ENCODE measurements at regions not wholly inside any gene's neighbourhood (a gene's known extent, or its start where the extent isn't known, plus 50 kb on each side); places are given as distances from the start of the nearest gene placed in this dataset.

- Histone ChIP-seq H2BK20ac (ENCODE audit: low read depth, low read length) (no peak overlapping the region), H3K79me1 (ENCODE audit: low read depth in 1 of 2, low read length in 2 of 2) (no peaks in the 10 kb centered on the region), H2BK5ac (ENCODE audit: low read depth, low read length, poor library complexity, severe bottlenecking) (no peak overlapping the region), H3K23ac (ENCODE audit: low read depth, low read length) (no peak overlapping the region), H2AFZ (replicated peaks; ENCODE audit: low read length, poor library complexity) (no peak overlapping the region), H2AK9ac (replicated peaks; ENCODE audit: low read depth, low read length, poor library complexity) (no peak overlapping the region), H3K4ac (ENCODE audit: low read depth, low read length) (no peak overlapping the region), H3K4me2 (ENCODE audit: low read depth, low read length) (no peak overlapping the region), H3K9me1 (ENCODE audit: insufficient read depth, low read length) (no peaks in the 10 kb centered on the region), H3K4me1 (ENCODE audit: control insufficient read depth, insufficient read depth, low read length) (no peaks in the 10 kb centered on the region), H3K9ac (ENCODE audit: low read depth, low read length) (no peak overlapping the region), H3K9me3 (ENCODE audit: control insufficient read depth, insufficient read depth, low read length) (no peaks in the 10 kb centered on the region), H3K14ac (replicated peaks; ENCODE audit: low read depth, low read length) (no peak overlapping the region), H4K91ac (ENCODE audit: insufficient read depth, low read depth, low read length) (no peak overlapping the region), H3K27ac (ENCODE audit: insufficient read depth, low read length) (no peak overlapping the region), H4K8ac (ENCODE audit: low read depth in 2 of 2, low read length in 2 of 2) (no peak overlapping the region), H3K36me3 (ENCODE audit: control insufficient read depth, insufficient read depth, low read length) (no peaks in the 10 kb centered on the region), H2BK120ac (ENCODE audit: low read depth, low read length) (no peak overlapping the region), H2BK15ac (ENCODE audit: low read depth, low read length) (no peak overlapping the region), H4K20me1 (ENCODE audit: insufficient read depth, low read length) (no peaks in the 10 kb centered on the region), H2AK5ac (ENCODE audit: low read depth, low read length) (no peak overlapping the region), H3K27me3 (ENCODE audit: control insufficient read depth, insufficient read depth, low read length) (peaks cover 64% of the 10 kb centered on the region), H4K5ac (ENCODE audit: low read depth, low read length) (no peak overlapping the region), H3K56ac (ENCODE audit: extremely low read depth, insufficient read depth, low read length) (no peak overlapping the region), H3K18ac (ENCODE audit: low read depth, low read length) (no peak overlapping the region), H3K4me3 (ENCODE audit: insufficient read depth, low read depth, low read length) (no peak overlapping the region)
- in situ Hi-C loops (cut with MboI; ENCODE audit: low sequenced_read_pairs), result no loop called here
- DNase-seq (no peak), ATAC-seq (ENCODE audit: low read depth) (no peak)
- ChIA-PET CTCF (interaction anchor here (0.6 kb wide), 1 partner anchor 88 kb away, joined by 6 read pairs; no protein-coding TSS in a partner anchor), POLR2A (ENCODE audit: unreplicated experiment) (no interaction called here)
- BruUV-seq (replicated peaks), result no TSS peak
- no peak for TF ChIP-seq FOS (IDR thresholded peaks at IDR 0.05; ENCODE audit: low read depth, low read length)
- no peak for TF ChIP-seq USF2 (IDR thresholded peaks at IDR 0.05; ENCODE audit: low read depth, low read length)
- no peak for TF ChIP-seq POLR2A (IDR thresholded peaks at IDR 0.05; ENCODE audit: low read depth, low read length)
- TF ChIP-seq MAZ (IDR thresholded peaks at IDR 0.05; ENCODE audit: borderline replicate concordance, low read depth, low read length), result no peak
- no peak for TF ChIP-seq RCOR1 (IDR thresholded peaks at IDR 0.05; ENCODE audit: insufficient replicate concordance, low read length)
- TF ChIP-seq, protein P1, sequence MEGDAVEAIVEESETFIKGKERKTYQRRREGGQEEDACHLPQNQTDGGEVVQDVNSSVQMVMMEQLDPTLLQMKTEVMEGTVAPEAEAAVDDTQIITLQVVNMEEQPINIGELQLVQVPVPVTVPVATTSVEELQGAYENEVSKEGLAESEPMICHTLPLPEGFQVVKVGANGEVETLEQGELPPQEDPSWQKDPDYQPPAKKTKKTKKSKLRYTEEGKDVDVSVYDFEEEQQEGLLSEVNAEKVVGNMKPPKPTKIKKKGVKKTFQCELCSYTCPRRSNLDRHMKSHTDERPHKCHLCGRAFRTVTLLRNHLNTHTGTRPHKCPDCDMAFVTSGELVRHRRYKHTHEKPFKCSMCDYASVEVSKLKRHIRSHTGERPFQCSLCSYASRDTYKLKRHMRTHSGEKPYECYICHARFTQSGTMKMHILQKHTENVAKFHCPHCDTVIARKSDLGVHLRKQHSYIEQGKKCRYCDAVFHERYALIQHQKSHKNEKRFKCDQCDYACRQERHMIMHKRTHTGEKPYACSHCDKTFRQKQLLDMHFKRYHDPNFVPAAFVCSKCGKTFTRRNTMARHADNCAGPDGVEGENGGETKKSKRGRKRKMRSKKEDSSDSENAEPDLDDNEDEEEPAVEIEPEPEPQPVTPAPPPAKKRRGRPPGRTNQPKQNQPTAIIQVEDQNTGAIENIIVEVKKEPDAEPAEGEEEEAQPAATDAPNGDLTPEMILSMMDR (conservative IDR thresholded peaks at IDR 0.05; ENCODE audit: low read depth, low read length), result no peak
- TF ChIP-seq RFX5 (IDR thresholded peaks at IDR 0.05; ENCODE audit: low read depth, low read length), result no peak
- TF ChIP-seq MAFK (IDR thresholded peaks at IDR 0.05; ENCODE audit: low read depth, low read length), result no peak
- no peak for TF ChIP-seq NFE2L2 (IDR thresholded peaks at IDR 0.05; ENCODE audit: low read depth, low read length)
- no peak for TF ChIP-seq CHD1 (IDR thresholded peaks at IDR 0.05; ENCODE audit: low read depth, low read length)
- TF ChIP-seq RAD21 (IDR thresholded peaks at IDR 0.05; ENCODE audit: low read length), result no peak
- no peak for TF ChIP-seq CEBPB (IDR thresholded peaks at IDR 0.05; ENCODE audit: low read depth, low read length)
- no peak for TF ChIP-seq SMC3 (IDR thresholded peaks at IDR 0.05; ENCODE audit: low read depth, low read length)
- no peak for TF ChIP-seq BHLHE40 (IDR thresholded peaks at IDR 0.05; ENCODE audit: low read depth, low read length)
- intact Hi-C loops (cut with micrococcal nuclease), result no loop called here
- dilution Hi-C loops (cut with HindIII; ENCODE audit: low sequenced_read_pairs, unreplicated experiment), result no loop called here
- 77% methylated on average over 4 of the region's 10 CpGs; no CpG with 5 or more reads in 1 of the 2 experiments for WGBS, 2 experiments (ENCODE audit: extremely low coverage in 2 of 2, insufficient read length in 1 of 2)
Measured at GRCh38 chr3:194812176-194812575, 126.5 kb downstream of the FAM43A start.

Measured in IMR-90 (cell line).